ENCODE measurements at regions not wholly inside any gene's neighbourhood (a gene's known extent, or its start where the extent isn't known, plus 50 kb on each side); places are given as distances from the start of the nearest gene placed in this dataset.

DNA sequence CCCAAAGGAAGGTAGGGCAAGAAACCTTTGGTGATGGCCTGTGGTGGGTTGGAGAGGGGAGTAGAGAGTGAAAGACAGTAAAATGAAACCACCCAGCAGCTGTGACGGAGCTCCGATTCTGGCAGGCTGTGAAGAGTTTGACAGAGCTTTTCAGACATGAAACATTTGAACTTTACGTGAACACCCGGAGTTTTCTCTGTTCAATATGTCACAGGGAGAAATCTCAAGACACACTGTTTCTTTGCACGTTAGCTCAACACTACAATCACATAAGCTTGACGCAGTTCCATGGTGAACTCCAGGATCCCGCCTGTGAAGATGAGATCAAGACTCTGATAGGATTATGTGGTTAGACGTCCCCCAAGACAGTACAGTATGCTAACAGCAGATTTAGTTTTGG lies 79.6 kb upstream of the CDH11 start:
- no peak for DNase-seq (ENCODE audit: low read depth)

DNA sequence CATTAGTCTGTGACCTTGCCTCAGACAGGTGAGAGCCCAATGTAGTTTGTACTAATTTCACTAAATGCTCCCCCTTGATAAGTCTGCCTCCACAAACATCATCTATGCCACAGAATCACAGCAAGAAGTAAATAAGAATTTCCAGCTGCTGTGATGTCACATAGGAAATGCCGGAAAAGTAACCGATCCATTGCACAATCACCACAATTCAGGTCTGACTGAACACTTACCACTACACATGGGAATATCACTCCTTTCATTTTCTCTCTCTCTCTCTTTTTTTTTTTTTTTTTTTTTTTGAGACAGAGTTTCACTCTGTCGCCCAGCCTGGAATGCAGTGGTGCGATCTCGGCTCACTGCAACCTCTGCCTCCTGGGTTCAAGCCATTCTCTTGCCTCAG lies 79.0 kb upstream of the CDH11 start:
- DNase-seq (ENCODE audit: low read depth), result no peak

DNA sequence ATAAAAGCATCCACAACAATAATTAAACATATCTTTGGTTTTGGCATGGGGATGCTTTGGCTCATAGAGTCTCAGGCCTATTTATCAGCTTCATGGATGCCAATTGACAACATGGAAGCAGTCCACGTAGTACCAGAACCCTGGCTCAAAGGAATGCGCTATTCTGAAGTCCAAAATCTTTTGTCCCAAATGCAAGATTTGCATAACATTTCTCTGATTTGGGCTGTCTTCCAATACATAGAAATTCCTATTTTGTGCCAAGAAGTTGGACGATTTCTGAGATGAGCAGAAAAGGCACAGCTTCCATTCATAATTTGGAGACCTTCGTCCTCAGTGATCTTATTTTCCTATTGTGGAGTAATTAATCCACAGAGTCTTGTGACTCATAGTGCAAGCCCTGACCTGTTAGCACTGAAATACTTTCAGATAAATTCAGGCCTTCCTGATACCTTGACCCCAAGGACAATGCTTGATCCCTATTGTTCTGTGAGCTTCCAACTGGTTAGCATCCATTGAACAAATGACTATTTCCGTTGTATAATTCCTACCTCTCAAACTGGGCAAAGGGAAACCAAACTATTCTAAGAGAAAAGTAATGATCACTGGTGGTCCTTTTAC lies 78.4 kb upstream of the CDH11 start:
- no peak for DNase-seq (ENCODE audit: low read depth)

DNA sequence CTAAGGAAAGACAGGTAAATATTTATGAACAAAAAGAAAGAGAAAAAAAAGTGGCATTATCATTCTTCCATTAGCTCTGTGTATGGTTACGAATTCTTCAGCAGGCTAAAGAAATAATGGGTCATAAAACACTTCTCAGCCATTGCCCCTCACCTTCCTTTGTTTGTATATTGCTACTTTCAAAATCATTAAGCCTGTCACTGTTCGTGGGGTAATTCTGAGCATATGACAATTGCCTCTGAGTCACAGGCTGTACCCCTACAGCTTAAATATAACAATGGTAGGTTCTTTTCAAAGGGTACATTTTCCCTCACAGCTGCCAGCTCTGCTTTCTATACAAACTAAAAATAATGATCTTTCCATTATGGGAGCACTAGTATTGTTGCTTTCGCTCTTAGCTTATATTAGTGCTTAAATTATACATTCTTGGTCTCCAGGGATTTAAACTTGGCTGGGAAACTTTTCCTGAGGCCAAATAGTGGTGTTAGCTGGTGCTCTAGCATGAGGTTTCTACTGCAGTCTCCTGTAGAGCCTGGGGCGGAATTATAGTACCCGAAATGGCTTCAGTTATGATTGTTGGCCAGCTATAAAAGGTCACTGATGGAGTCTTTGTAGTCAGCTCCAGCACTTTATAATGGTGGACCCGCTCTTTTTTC lies 74.7 kb upstream of the CDH11 start:
- DNase-seq (ENCODE audit: low read depth), result no peak

DNA sequence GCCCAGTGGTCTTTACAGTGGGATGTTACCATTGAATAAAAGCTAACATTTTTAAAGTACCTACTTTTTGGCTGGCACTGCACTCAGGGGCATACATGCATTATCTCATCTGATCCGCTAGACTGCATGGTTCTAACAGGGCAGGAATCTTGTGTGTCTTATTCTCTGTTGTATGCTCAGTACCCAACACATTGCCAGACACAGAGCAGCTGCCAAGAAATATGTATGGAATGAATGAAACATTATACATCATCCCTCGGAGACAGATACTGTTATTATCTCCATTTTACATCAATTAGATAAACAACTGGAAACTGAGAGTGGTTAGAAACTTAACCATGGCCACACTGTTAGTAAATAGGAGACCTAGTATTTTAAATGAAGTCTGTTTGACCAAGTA lies 74.1 kb upstream of the CDH11 start:
- no peak for DNase-seq (ENCODE audit: low read depth)

DNA sequence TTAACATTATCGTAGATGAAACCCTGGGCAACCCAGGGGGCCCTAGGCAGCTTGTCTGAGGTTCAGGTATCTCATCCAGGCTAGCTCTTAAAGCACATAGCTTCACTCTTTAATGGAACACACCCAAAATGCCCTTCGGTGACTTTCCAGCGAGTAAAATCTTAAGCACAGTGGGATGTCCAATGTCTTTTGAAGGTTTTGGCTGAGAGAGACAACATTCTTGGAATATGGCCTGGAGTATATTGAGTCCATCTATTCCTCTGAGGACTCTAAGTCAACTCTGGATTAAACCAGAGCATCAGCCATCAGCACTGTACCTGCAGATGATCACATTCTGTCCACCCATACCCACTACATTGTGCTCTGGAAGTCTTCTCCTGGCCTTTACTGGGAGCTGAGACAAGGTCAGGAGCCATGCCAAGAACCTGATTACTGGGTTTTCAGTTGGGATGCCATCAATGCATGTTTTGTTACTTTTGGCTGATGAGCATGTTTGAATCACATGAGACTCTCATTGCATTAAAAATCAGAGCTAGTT lies 63.4 kb upstream of the CDH11 start:
- no peak for DNase-seq (ENCODE audit: low read depth)

DNA sequence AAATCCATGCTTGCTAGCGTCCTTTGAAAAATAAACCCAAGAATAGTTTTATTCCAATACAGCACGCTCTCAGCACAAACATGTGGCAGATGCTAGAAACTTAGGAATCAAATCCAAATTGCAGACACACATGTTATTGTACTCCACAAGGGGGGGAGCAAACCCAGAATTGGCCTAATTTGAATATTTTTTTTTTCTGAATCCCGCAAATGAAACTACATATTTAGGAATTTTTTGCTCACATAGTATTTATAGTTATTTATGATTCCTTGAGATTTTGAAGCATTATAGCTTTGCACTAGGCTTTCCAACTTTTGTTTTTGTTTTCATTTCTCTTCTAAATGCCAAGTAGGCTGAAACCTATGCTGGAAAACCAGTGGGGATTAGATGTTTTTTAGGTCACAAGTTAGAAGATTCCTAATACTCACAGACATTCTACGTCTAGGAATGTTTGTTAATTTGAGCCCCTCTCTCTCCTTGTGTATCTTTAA lies 59.3 kb upstream of the CDH11 start:
- DNase-seq (ENCODE audit: low read depth), result no peak

DNA sequence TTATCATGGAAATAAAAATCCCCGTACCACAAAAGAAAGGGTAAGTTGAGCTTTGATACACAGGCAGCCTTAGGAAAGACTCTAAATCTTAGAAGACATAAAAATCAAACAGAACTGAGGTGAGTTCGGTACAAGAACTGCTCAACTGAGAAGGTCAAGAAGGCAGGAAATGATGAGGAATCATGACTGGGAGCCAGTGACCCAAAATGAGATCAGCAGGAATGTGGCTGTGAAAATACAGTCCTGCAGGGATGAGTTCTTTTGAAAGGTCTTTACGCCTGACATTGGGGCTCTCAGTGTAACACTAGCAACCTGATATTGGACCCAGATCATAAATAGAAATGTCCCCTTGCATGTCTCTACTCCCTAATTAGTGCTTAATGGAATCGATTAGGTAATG lies 56.3 kb upstream of the CDH11 start:
- DNase-seq (ENCODE audit: low read depth), result no peak

DNA sequence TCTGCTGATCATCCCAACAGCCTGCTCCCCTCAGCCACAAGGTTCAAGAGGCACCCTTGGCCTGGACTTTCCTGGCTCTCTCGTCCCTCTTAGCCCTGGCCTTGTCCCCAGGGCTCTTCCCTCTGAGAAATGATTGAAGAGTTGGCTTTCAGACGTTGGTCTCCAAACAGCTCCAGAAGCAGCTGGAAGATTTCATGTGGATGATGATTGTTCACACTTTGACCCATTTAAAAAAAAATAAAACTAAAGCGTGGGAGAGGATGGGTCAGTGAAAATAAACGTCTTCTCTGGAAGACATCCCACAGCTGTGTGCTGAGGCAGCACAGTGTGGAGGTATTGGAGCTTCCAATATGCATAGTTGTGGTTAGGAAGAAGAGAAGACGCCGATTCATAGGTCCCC lies 54.7 kb upstream of the CDH11 start:
- DNase-seq (ENCODE audit: low read depth), result no peak

DNA sequence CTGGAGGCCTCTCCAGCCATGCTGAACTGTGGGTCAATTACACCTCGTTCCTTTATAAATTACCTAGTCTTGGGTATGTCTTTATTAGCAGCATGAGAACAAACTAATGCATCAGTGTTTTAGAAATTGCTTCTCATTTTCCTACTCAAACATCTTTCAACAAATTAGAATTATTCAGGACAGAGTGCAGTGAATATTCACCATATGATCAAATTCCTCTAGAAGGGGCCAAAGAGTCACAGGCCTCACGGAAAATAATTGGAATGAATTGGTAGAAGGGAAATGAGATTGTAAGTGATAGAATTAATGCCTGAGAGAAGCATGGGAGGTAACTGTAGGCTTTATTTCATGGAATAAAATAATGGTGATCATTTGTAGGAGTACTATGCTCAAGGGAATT lies 50.5 kb upstream of the CDH11 start:
- DNase-seq (ENCODE audit: low read depth), result no peak
